Endothelial cell of umbilical vein (primary cell): ENCODE measurements at regions not wholly inside any gene's neighbourhood (a gene's known extent, or its start where the extent isn't known, plus 50 kb on each side); places are given as distances from the start of the nearest gene placed in this dataset.

Source experiments
- BruUV-seq: library from RNA; stranded (reverse); fragments of 400-500 nt; replicated peaks from 2 replicates; lab custom pipeline; 2021; lab: Mats Ljungman, UMichigan
- CTCF ChIA-PET: fragments of 300-600, 350-600 bp; sonication (Branson Sonifier 250); formaldehyde crosslinking; loops from one replicate; lab custom pipeline; 2021; ENCODE audit warnings: antibody characterized with exemption, inconsistent platforms; lab: Charles Lee
- POLR2A ChIA-PET: fragments of 300-600, 350-600 bp; sonication (Branson Sonifier 250); formaldehyde crosslinking; loops from one replicate; lab custom pipeline; 2021; ENCODE audit warnings: antibody characterized with exemption, inconsistent platforms; lab: Charles Lee
- DNase-seq: peaks from one replicate; pipeline ENCODE4 v3.0.0-alpha.2; 2011; ENCODE audit warnings: low read depth, low spot score
- FAIRE-seq: peaks from 2 replicates; lab custom pipeline; 2011; peaks lifted over from hg19 to GRCh38; lab: Jason Lieb, UNC
- H2AFZ ChIP-seq: 2 replicates; pipeline ENCODE4 v1.6.0; 2012; ENCODE audit warnings: low read depth, low read length, control low read depth, inconsistent platforms
- H3K27ac ChIP-seq: 2 replicates; pipeline ENCODE4 v1.5.1; 2011; ENCODE audit warnings: low read depth, mild to moderate bottlenecking, control low read depth, low read length, moderate library complexity; ENCODE audit not compliant: insufficient read depth
- H3K27me3 ChIP-seq, 2 experiments: 2 replicates each; pipeline versions ENCODE4 v1.6.0 to v1.6.1; 2011; ENCODE audit warnings: low read length in 2 of 2, mixed read lengths in 1 of 2; ENCODE audit not compliant: control insufficient read depth in 2 of 2, insufficient read depth in 2 of 2
- H3K36me3 ChIP-seq, 2 experiments: 2 replicates in 1 of 2; 3 replicates in 1 of 2; pipeline ENCODE4 v1.5.1; 2011; ENCODE audit warnings: low read length in 2 of 2, mild to moderate bottlenecking in 1 of 2, moderate library complexity in 1 of 2; ENCODE audit not compliant: control insufficient read depth in 2 of 2, insufficient read depth in 2 of 2; ENCODE audit errors: extremely low read depth in 1 of 2
- H3K4me1 ChIP-seq: 3 replicates; pipeline ENCODE4 v1.5.1; 2011; ENCODE audit warnings: mild to moderate bottlenecking, low read length; ENCODE audit not compliant: control insufficient read depth, insufficient read depth; ENCODE audit errors: extremely low read depth
- H3K4me2 ChIP-seq: 2 replicates; pipeline ENCODE4 v1.6.1; 2011; ENCODE audit warnings: low read length, control low read depth, mixed read lengths; ENCODE audit not compliant: insufficient read depth
- H3K4me3 ChIP-seq, 3 experiments: fragments of 200-600 bp in 1 of 3; sonication (generic), shearing (Covaris generic) in 1 of 3; replicated peaks in 1 of 3; 2 replicates each; pipeline ENCODE4 v1.5.1; 2011 to 2016; ENCODE audit warnings: control low read depth in 3 of 3, low read length in 3 of 3, mild to moderate bottlenecking in 2 of 3, inconsistent platforms in 1 of 3, low read depth in 1 of 3, moderate library complexity in 1 of 3; ENCODE audit not compliant: insufficient read depth in 1 of 3
- H3K79me2 ChIP-seq: 2 replicates; pipeline ENCODE4 v1.6.0; 2012; ENCODE audit warnings: low read length, inconsistent platforms; ENCODE audit not compliant: control insufficient read depth, insufficient read depth
- H3K9ac ChIP-seq: replicated peaks from 2 replicates; pipeline ENCODE3; 2011; ENCODE audit warnings: low read length, control low read depth; ENCODE audit not compliant: insufficient read depth; ENCODE audit errors: extremely low read depth
- H3K9me1 ChIP-seq: replicated peaks from 3 replicates; pipeline ENCODE4 v1.6.0; 2011; ENCODE audit warnings: mild to moderate bottlenecking, low read length; ENCODE audit not compliant: control insufficient read depth, insufficient read depth; ENCODE audit errors: extremely low read depth
- H3K9me3 ChIP-seq: replicated peaks from 2 replicates; pipeline ENCODE4 v1.5.1; 2012; ENCODE audit warnings: low read length, inconsistent platforms; ENCODE audit not compliant: control insufficient read depth, insufficient read depth
- H4K20me1 ChIP-seq: replicated peaks from 2 replicates; pipeline ENCODE3; 2011; ENCODE audit warnings: mild to moderate bottlenecking, low read length; ENCODE audit not compliant: control insufficient read depth, insufficient read depth; ENCODE audit errors: extremely low read depth
- EZH2 ChIP-seq: IDR thresholded peaks from 2 replicates; pipeline ENCODE4 v1.6.1; 2012; ENCODE audit warnings: borderline replicate concordance, low read depth, mild to moderate bottlenecking, moderate library complexity, low read length, inconsistent platforms; ENCODE audit not compliant: severe bottlenecking
- MYC ChIP-seq: IDR thresholded peaks from one replicate; pipeline ENCODE4 v1.6.1; 2011; ENCODE audit warnings: mild to moderate bottlenecking, low read depth, low read length
- dilution Hi-C: fragments of 300-500 bp; cut with MboI; formaldehyde crosslinking; loops from one replicate; pipeline ENCODE4 v1.15.0; 2019; ENCODE audit warnings: low sequenced_read_pairs; ENCODE audit not compliant: extremely low pct_ligation_motif_present
- intact Hi-C: fragments of 100-400 bp; cut with micrococcal nuclease; formaldehyde crosslinking; loops from one replicate; pipeline ENCODE4 v1.10.0; 2022
- TF ChIP-seq, protein P1 (sequence below), 2 donors: IDR thresholded peaks; 1 replicate in 1 of 2; 2 replicates in 1 of 2; pipeline ENCODE4 v1.5.1; 2011; ENCODE audit warnings: low read length in 2 of 2, mild to moderate bottlenecking in 2 of 2, moderate library complexity in 2 of 2, control low read depth in 1 of 2, inconsistent platforms in 1 of 2, low read depth in 1 of 2; ENCODE audit not compliant: insufficient read depth in 1 of 2; ENCODE audit errors: extremely low read depth in 1 of 2

GRCh38 chr3:193943200-193943599, 192.7 kb upstream of the HES1 start:
- Histone ChIP-seq H3K4me2 (no peak overlapping the region), H3K27ac (no peak overlapping the region), H2AFZ (no peak overlapping the region), H3K9ac (no peak overlapping the region), H3K27me3 (peaks cover 11 to 19% of the 10 kb centered on the region in 2 experiments), H4K20me1 (no peaks in the 10 kb centered on the region), H3K4me1 (no peaks in the 10 kb centered on the region), H3K9me3 (no peaks in the 10 kb centered on the region), H3K36me3 (no peaks in the 10 kb centered on the region), H3K79me2 (no peaks in the 10 kb centered on the region), H3K4me3 (no peak overlapping the region), H3K9me1 (no peaks in the 10 kb centered on the region)
- TF ChIP-seq EZH2: no peak
- DNase-seq: no peak
- intact Hi-C loops: no loop called here
- BruUV-seq: no TSS peak
- ChIA-PET POLR2A (no interaction called here), CTCF (interaction anchor here (1.0 kb wide), 1 partner anchor 14 kb away, joined by 3 read pairs; no protein-coding TSS in a partner anchor)
- no peak for FAIRE-seq
- dilution Hi-C loops: no loop called here

DNA sequence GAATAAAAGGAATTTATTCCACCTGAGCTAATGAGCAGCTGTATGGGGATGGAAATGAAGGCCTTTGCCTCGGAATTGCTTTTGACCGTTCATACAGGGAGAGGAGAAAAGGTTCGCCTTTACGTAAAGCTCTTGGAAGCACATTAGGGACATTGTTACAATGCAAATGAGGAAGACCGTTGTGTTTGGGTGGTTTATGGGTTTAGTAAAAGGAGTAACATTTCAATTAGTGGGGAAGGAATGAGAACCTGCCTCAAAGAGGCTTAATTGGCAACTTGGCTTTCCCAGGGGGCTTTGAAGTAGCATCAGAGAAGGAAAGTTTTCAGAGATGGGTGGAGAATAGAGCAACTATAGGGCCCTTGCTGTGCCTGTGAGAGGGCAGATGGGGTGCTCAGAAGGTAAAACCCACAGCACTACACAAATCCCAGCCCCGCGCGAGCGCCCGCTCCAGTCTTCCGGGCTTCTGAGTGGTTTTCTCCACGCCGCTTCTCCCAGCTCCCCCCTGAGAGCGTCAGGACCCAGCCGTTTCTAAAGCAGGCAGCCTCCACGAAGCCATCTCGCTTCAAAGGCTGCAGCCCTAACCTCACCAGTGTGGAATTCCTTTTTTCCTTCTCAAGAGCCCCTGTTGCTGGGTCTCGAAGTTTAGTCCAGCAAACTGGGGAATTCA, 192.0 kb upstream of the HES1 start:
- intact Hi-C loops: no loop called here
- TF ChIP-seq EZH2 (no peak), MYC (no peak)
- TF ChIP-seq, protein P1, sequence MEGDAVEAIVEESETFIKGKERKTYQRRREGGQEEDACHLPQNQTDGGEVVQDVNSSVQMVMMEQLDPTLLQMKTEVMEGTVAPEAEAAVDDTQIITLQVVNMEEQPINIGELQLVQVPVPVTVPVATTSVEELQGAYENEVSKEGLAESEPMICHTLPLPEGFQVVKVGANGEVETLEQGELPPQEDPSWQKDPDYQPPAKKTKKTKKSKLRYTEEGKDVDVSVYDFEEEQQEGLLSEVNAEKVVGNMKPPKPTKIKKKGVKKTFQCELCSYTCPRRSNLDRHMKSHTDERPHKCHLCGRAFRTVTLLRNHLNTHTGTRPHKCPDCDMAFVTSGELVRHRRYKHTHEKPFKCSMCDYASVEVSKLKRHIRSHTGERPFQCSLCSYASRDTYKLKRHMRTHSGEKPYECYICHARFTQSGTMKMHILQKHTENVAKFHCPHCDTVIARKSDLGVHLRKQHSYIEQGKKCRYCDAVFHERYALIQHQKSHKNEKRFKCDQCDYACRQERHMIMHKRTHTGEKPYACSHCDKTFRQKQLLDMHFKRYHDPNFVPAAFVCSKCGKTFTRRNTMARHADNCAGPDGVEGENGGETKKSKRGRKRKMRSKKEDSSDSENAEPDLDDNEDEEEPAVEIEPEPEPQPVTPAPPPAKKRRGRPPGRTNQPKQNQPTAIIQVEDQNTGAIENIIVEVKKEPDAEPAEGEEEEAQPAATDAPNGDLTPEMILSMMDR (IDR thresholded peaks at IDR 0.05; ENCODE audit: extremely low read depth in 1 of 2, insufficient read depth in 1 of 2, low read depth in 1 of 2, low read length in 2 of 2): no peak
- POLR2A ChIA-PET: no interaction called here
- H3K4me3 ChIP-seq: no peak overlapping the region
- no peaks in the 10 kb centered on the region for H4K20me1 ChIP-seq
- no peak overlapping the region for H3K4me2 ChIP-seq
- FAIRE-seq (no peak), DNase-seq (no peak)
- CTCF ChIA-PET: interaction anchor here (1.0 kb wide), 1 partner anchor 15 kb away, joined by 3 read pairs; no protein-coding TSS in a partner anchor
- no peak overlapping the region for H3K9ac ChIP-seq
- peaks cover 3 to 21% of the 10 kb centered on the region in 2 experiments for H3K27me3 ChIP-seq
- dilution Hi-C loops: no loop called here
- no peaks in the 10 kb centered on the region for H3K9me1 ChIP-seq
- H3K9me3 ChIP-seq: no peaks in the 10 kb centered on the region
- no peaks in the 10 kb centered on the region for H3K36me3 ChIP-seq
- H2AFZ ChIP-seq: no peak overlapping the region
- no peaks in the 10 kb centered on the region for H3K79me2 ChIP-seq
- no peak overlapping the region for H3K27ac ChIP-seq
- H3K4me1 ChIP-seq: no peaks in the 10 kb centered on the region
- no TSS peak for BruUV-seq
